ENCODE measurements at regions not wholly inside any gene's neighbourhood (a gene's known extent, or its start where the extent isn't known, plus 50 kb on each side); places are given as distances from the start of the nearest gene placed in this dataset.

DNA sequence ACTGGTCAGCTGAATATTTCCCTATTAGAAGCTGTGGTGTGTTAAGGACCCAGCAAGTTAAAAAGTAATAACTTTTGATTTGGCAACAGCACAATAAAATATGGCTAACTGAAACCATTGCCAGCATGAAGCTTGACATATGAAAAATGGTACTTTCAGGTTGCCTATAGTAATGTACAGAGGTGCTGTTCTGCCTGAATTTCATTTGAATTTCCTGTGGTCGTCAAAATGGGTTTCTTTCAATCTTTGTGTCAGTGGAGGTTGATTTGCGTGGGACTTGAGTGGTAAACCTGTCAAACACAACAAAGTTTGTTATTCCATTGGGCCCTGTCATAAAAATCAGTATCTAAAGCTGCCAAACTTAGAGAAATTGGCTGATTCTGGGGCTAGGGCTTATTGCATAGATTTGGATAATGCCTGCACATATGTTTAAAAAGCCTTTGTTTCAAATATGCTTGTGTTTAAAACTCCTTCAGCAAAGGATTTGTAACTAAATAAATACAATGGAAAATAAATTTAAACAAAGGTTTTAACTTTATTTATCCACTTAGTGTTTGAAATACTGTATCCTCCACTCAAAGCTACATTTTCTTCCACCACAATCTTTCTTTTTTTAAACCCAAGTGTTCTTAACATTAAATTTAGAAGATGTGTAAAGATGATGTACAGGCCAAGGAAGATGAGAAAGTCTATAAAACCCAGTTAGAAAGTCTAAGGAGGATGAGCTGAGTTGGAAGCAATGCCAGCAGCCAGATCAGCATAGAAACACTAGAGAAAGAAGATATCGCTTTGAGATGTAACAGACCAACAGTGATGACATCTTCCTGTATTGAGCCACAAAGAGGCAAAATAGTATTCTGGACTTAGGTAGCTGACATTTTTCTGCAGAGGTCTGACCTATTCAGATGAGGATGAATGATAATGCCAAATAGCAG lies 134.8 kb upstream of the GIMD1 start:
- no peak for DNase-seq

- peak; percentile 55 for DNase-seq
Observed at GRCh38 chr4:106502106-106502699, 133.6 kb upstream of the GIMD1 start.

- no peak for DNase-seq
Observed at GRCh38 chr4:106497271-106497670, 128.7 kb upstream of the GIMD1 start.

DNA sequence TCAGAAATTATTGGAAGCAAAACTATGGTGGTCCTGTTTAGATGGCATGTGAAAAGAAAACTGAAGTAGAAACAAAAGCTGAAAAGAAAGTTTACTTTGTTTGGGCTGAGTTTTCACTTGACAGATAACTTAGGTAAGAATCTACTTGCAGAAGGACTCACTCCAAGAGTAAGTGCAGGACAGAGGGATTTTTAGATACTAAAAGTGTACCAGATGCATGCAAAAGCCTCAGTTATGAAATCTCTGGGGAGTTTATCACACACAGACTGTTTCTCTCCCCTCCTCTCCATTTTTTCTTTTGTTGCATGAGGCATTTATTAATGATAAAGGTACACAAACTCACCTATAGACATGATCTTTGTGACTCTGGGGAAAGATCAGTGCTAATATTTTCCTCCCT lies 127.5 kb upstream of the GIMD1 start:
- DNase-seq: no peak

DNA sequence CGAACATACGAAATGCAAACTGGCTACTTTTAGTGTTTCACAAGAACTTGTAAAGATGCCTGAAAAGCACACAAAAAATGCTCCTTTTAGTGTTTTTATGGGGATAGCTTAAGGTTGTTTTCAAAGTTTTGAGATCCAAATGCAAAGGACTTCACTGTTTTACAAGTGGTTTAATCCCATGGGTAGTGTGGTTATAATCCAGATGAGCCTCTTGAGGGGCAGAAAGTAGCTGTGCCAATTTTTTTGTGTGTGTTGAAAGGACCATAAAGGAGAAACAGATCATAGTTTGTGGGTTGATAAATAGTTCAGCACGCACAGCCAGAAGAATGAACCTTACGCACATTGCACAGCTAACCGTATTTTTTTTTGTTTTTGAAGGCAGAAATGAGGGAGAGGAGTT lies 126.9 kb upstream of the GIMD1 start:
- no peak for DNase-seq

GRCh38 chr4:106494066-106494465 lies 125.5 kb upstream of the GIMD1 start:
- DNase-seq: no peak

- DNase-seq: no peak
Observed at GRCh38 chr4:106493086-106493485, 124.5 kb upstream of the GIMD1 start.

DNA sequence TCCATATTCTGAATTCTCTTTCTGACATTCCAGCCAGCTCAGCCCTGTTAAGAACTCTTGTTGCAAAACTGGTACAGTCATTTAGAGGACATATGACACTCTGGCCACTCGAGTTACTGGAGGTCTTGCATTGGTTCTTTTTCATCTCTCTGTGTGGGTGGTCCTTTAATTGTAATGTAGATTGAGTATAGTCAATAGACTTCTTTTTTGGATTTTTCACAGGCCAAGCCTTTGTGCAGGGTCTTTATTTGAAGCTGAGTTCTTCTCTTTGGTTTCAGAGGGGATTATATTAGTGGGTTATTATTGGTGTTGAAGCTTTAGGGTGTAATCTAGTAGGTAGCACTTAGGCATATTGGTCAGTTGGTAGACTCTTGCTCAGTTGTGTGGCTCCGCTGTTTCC lies 118.0 kb upstream of the GIMD1 start:
- no peak for DNase-seq

DNA sequence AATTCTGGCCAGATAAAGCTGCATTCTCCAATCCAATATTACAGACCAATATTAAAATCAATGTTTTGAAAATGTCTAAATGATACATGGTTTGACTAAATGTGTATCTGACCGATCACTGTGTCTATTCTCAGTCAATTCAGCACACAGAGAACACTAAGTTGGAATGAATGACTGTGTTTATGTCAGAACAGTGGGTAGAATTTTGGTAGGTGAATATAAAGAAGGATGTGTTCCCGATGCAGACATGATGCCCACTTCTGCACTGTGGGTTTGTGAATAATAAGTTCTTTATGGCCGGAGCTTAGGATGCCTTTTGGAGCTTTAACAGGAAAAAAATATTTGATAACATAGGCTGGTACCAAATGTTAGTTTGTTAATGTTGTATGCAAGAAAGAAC lies 113.2 kb upstream of the GIMD1 start:
- DNase-seq: no peak

DNA sequence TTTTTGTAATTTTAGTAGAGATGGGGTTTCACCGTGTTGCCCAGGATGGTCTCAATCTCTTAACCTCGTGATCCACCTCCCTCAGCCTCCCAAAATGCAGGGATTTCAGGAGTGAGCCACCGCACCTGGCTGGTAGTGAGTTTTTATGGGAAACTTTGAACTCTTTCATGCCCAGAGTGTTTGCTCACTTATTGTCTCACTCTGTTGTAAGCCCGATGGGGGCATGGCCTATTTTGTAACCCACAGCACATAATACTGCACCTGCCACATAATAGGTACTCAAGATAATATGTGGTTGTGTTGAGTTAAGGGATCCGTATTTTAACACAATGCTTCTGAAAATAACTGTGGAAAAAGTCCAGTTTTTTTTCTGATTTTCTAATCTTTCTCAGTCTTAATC lies 109.6 kb upstream of the GIMD1 start:
- no peak for DNase-seq

GRCh38 chr4:106476741-106477140 lies 108.2 kb upstream of the GIMD1 start:
- DNase-seq: no peak

GRCh38 chr4:106473515-106473914 lies 104.9 kb upstream of the GIMD1 start:
- no peak for DNase-seq

DNA sequence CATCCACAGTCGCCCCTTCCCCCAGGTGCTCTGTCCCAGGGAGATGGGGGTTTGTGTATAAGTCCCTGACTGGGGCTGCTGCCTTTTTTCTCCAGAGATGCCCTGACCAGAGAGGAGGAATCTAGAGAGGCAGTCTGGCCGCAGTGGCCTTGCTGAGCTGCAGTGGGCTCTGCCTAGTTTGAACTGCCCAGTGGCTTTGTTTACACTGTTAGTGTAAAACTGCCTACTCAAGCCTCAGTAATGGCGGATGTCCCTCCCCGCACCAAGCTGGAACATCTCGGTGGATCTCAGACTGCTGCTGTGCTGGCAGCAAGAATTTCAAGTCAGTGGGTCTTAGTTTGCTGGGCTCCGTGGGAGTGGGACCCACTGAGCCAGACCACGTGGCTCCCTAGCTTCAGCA lies 102.6 kb upstream of the GIMD1 start:
- DNase-seq: no peak

- no peak for DNase-seq
Observed at GRCh38 chr4:106463622-106464021, 95.0 kb upstream of the GIMD1 start.

DNA sequence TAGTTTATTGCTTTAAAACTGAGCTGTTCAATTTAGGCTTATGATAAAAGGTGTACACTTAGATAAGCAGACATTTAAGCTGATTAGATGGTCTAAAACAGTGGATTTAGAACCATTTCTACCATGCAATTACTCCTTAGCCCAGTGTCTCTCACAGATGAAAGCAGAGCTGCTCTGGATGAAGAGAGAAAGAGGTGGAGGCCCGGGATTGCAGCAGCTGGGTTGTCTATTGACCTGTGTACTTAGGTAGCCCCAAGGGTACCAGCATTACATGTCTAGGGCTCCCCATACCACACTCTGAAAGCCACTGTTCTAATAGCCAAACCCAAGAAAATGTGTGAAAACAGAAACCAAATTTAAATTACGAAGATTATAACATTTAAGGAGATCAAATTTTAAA lies 86.0 kb upstream of the GIMD1 start:
- DNase-seq: no peak

GRCh38 chr4:106454021-106454420 lies 85.4 kb upstream of the GIMD1 start:
- no peak for DNase-seq

GRCh38 chr4:106451091-106451490 lies 82.5 kb upstream of the GIMD1 start:
- DNase-seq: no peak

- DNase-seq: no peak
Observed at GRCh38 chr4:106450249-106450648, 81.7 kb upstream of the GIMD1 start.

- DNase-seq: no peak
Observed at GRCh38 chr4:106444557-106444956, 76.0 kb upstream of the GIMD1 start.

DNA sequence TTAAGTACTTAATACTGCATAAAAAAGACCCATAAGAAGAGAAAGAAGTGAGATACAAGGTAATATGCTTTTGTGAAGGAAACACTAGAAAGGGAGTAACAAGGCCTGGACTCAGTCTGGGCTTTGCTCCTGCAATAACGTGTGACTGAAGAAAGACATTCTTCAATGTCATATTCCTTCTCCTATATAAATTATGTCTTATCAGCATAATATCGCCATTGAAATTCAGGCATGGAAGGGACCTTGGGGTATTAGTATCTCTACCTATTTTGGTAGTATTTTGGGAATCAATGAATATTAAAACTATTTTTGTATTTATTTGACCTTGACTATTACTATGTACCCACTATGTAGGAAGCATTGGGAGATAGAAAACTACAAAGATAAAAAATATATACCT lies 62.2 kb upstream of the GIMD1 start:
- DNase-seq: no peak

GRCh38 chr4:106429885-106430284 lies 61.3 kb upstream of the GIMD1 start:
- no peak for DNase-seq

DNA sequence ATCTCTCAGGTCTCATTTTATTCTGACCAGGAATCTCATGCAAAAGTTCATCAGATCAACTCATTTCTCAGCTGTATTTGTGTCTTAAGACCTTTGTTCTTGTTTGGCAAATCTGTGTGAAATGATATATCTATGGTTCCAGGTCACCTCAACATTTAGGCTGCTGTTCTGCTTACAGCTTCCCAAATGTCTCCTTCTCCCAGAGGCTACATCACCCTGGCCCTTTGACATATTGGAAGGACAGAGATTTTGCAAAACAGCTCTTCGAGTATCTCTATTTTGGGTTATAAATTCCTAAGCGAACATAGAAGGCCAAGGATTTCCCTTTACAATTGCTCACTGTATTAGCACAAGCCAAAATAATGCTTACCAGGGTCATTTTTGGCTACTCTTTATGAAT lies 57.5 kb upstream of the GIMD1 start:
- DNase-seq: no peak

DNA sequence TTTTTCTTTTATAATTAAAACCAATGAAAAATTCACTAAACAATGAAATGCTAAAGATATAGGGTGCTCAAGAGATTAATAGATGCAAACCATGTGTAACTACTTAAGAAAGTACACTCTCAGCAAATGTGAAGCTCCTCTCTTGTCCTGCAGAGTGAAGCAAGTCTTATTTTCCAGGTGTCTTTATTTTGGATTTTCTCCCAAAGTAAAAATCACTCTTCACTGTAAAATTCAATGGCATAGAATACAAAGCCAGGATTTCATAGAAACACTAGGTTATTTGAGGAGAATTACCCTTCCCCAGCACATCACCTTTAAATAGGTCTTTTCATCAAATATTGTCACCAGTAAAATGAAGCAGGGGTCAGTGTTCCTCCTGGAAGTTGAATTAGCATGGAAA lies 57.0 kb upstream of the GIMD1 start:
- DNase-seq: no peak

- no peak for DNase-seq
Observed at GRCh38 chr4:106424426-106424825, 55.8 kb upstream of the GIMD1 start.

DNA sequence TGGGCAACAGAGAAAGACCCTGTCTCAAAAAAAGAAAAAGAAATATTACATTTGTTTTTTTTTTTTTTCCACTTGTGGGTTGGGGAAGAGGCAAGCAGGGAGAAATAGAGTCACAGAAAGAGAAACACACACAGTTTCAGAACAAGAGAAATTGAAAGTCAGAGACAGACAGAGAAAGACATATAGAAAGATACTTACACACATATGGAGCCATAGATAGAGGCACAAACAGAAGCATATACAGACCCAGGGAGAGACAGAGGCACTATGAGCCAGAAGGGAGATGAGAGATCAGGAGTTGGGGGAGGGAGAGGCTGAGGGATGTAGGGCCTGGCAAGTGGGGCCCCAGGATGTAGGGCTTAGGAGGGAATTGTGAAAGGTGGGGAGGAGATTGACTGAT lies 55.2 kb upstream of the GIMD1 start:
- no peak for DNase-seq
